HG03064 (cell line): ENCODE measurements at regions not wholly inside any gene's neighbourhood (a gene's known extent, or its start where the extent isn't known, plus 50 kb on each side); places are given as distances from the start of the nearest gene placed in this dataset.

ENCODE experiments used
- ATAC-seq: cut with Tn5 transposase; IDR thresholded peaks from one replicate; pipeline ENCODE4 v1.9.1; 2021; ENCODE audit warnings: low read depth; ENCODE audit not compliant: unreplicated experiment

DNA sequence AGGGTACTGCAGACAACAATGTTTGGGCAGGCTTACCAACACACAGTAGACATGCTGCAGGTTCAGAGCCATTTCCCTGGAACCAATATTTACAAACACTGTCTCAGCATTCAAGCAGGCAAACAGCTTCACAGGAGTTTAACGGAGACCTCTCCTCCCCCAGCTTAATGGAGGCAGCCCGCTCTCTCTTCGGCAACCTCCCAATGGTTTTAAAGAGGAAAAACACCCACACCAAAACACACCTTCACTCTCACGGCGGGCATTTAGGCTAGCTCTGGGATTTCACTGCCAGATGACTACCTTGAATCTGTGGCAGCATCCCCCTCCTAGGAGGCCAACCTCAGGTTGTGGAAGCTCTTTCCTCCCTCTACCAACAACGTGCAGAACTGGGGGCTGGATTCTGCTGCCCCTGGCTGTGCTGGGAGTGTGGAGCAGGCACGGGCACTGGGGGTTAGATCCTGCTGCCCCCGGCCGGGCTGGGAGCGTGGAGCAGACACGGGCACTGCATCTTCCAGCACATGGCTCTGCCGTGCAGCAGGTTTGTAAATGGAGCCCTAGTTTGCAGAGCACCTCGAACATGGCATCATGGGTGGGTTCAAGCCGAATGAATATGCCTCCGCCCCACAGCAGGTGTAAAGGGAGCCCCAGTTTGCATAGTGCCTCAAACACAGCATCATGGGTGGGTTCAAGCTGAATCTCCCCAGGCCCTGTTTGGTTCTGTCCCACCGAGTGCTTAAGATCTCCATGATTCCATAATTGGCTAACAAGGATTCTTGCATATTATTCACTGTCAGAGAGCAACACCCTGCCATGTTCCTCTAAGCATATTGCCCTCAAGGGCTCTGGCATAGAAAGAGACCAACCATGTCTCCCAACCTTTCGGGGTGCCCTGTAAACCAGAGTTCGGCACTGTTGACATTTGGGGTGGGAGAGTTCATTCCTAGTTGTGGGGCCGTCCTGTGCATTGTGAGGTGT lies 86.4 kb downstream of the RBFOX3 start:
- ATAC-seq, result no peak

DNA sequence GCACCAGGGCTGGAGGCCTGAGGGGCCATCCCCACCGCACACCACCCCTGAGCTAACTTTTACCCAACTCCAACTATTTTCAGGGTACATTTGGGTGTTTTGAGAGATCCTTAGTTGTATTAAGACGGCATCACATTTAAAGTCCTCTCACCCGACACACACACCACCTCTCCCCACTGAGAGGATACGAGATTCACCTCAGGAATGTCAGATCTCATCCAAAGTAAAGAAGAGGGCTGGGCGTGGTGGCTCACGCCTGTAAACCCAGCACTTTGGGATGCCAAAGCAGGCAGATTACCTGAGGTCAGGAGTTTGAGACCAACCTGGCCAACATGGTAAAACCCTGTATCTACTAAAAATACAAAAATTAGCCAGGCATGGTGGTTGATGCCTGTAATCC lies 88.4 kb downstream of the RBFOX3 start:
- no peak for ATAC-seq

DNA sequence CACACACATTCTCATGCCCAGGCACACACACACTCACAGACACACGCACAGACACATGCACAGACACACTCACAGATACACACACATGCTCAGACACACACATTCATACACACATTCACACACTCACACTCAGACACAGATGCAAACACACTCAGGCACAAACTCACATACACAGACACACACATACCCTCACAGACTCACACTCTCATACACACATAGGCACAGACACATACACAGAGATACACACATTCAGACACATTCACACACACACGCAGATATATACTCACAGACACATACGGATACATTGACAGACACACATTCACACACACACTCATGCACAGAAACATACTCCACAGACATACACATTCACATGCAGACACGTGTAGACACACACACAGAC lies 89.6 kb downstream of the RBFOX3 start:
- no peak for ATAC-seq

DNA sequence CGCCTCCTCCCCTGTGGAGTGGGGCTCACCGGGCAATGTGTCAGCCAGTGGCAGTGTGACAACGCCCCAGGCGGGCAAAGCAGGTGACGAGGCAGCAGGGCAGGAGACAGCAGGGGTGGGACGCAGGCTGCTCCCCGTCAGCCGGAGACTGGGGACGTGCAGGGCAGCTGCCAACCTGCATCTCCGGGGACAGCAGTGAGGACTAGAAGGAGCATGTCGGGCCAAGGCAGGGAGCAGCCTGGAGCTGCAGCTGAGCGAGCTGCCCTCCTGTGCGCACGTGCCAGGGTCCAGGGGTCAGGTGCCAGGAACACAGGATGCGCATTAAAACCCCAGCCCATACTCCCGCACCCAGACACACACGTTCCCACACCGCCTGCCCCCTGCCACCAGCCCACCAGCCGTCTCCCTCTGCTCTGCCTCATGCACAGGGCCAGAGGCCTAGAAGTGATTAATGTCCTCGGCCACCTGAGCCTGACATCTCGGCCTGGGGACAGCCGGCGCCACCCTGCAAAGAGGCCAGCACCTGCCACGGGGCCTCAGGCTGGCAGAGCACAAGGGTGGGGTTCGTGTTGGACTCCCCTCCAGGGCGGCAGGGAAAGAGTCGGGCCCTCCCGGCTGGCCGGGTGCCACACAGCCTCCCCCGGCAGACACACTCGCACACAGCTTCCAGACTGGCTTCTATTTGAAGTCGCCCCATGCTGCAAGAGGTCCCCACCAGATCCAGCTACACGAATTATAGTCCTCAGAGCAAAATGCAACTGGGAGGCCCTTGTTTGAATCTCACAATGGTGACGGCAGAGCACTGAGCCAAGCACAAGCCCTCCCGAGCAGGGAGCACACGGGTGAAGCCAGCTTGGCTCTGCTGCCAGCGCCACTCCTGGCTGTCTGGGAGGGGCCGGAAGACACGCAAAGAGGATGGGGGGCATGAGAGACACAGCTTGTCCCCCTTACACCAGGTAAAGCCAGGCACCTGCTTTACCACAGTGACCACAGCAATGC lies 90.4 kb downstream of the RBFOX3 start:
- ATAC-seq, result no peak

DNA sequence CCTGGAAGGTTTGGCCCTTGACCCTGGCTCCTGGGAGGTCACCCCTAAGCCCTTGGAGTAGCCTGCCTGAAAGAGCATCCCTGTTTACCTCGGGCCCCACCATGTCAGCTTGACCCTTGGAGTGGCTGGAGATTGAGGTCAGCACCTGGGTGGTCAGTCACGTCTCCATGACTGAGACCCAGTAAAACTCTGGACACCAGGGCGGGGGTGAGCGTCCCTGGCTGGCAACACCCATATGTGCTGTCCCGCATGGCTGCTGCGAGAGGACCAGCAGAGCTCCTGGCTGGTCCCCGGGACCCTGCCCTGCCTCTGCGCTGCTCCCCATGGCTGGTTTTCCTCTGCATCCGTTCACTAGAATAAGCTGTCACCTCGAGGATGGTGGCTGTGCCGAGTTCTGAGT lies 91.2 kb downstream of the RBFOX3 start:
- ATAC-seq, result no peak

DNA sequence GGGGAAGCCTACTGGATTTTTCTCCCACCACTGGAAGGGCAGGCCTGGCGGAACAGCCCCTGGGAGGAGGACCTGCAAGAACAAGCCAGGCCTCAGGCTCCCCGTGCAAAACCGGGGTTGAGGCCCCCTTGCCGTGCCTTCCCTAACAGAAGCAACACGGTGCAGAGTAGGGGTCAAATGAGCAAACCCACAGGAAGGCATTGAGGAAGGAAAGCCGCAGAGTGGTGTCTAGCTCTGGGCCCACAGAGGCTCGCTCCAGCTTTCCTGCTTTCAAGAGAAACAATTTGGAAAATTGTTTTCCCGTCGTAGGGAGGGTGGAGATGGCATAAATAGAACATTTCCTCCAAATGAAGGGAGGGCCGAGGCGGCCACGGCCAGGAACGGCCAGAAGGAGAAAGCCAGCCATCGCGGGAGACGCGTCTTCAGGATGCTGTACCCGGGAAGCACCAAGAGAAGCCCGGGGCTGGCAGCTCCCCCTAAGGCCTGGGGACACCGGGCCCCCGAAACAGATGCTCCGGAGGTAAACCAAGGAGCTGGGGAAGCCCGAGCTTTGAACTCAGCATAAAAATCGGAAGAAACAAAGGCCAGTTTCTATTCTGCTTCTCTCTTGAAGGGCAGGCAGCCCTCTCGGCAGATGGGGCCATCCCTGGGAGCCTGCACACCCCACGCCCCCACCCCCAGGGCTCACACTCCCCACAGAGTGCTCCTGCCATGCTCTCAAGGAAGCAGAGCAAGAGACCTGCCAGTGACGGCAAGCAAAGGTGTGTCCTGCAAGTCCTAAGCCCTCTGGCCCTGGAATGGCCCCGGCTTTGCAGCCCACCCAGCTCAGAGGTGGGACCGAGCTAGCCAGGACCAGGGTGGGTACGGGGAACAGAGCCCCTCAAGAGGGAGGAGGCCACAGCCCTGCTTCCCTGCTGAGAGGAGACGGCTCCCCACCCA lies 92.0 kb downstream of the RBFOX3 start:
- no peak for ATAC-seq

DNA sequence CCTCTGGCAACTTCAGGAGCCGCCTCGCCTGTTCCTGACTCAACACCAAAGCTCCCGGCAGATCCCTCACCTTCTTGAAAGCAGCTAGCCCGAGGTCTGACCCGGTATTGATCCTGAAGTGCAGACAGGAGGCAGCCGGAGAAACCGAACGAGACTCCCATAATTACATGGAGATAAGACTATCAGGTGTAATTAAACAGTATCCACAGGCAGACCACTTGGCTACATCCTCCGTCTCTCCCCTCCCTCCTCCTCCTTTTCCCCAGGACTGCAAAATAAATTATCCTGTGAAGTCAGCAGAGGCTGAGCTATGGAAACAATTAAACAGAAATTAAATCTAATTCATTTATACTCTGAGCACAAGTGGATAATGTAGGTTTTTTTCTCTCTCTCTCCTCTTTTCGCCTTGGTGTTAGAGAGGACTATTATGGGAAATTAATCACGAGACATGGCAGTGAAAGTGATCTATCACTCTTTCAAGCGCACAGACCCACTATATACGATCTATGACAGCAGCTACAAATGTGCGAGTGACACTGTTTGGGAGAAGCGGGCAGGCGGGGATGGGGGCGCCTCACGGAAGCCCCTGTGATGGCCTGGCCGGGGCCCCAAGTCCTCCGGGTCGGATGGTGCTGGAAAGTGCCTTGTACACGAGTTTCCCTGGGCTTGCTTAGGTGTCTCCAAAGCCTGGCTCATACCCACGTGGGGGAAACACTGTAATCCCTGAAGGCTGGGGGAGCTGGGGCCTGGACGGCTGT lies 92.8 kb downstream of the RBFOX3 start:
- ATAC-seq, result no peak

DNA sequence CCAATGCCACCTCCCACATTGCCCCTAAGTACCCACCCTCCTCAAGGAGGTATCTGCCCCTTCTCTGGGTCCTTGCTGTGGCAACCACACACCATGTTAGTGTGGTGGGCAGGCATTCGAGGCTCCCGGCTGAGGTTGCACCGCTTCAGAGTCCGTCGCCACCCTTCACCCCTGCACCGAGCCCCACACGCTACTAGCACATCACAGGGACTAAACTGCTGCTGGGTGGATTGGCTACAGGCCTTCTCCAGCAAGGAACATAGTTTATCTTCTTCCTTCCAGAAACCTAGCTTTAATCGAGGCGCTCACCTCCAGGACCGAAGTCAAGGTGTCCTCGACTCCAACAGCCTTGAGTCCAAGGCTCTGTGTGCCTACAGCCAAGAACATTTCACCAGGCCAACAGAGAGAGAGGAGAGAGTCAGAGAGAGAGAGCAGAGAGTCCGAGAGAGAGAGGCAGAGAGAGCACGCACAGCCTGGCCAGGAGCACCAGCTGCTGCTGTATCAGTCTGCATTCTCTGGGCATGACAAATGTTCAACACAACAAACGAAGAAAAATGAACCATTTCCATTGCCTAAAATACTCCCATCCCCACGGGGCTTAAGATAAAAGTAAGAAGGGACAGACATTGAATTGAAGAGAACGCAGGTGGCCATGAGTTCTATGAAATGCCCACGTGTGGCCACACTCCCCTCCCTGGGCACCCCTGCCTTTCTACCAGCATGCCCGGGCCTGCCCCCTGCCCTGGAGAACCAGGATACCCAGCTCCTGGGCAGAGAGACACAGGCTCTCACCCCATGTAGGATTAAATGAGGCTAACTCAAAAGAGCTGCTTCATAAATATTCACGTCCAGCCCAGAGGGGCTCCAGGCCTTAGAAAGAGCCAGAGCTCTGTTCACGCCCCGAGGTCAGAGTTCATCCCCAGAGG lies 94.9 kb downstream of the RBFOX3 start:
- no peak for ATAC-seq

DNA sequence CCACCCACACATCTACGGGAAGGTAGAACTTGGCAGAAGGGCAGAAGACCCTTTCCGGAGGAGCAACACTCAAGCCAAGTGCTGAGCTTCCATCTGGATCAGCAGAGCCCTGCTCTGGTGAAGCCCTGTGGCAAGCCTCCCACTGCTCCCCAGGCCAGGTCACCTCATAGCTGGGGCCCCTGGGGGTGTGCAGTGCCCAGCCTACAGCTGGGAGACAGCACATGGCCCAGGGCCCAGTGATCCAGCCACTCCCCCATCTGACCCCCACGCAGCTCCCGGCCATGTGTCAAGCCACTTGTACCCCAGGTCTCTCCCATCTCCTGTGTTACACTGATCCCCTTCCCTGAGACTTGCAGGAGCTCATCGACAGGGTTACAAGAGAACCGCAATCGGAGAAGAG lies 95.7 kb downstream of the RBFOX3 start:
- ATAC-seq, result no peak

DNA sequence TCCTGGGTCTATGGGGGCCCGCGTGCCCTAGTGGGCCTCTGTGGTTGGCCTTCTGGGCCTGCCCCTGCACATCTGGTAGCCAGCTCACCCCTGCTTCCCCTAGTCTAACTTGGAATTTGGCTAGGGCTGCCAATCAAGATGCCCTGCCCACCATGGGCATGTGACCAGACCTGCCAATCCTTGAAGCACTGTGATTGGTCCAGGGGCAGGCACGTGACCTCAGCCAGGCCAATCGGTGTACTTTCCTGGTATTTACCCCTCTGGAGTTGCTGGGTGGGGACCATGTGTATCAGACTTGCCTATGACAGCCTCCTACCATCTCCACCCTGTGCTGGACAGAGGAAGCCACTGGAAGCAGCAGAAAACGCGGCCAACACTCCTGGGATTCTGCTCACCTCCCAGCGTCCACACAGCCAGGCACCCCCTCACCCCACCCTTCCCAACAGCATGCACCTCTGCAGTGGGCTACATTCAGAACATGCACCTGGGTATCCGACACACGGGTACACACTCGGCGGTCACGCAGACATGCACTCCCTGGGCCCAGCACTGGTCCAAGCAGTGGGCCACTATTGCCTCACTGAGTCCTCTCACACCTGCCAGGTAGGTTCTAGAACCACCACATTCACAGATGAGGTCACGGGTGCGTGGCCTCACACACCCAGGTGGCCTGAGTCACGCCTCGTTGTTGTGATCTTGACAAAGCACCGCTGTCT lies 96.9 kb downstream of the RBFOX3 start:
- no peak for ATAC-seq

DNA sequence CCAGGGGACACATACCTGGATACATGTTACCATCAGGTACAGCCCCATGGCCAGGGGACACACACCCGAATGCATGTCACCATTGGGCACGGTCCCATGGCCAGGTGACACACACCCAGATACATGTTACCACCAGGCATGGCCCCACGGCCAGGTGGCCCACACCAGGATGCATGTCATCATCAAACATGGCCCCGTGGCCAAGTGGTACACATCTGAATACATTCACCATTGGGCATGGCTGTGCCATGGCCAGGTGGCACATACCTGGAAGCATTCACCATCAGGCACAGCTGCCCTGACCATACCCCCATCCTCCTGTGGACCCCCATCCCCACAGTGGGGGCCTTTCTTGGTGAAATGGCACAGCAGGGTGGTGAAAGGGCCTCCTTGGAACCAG lies 97.6 kb downstream of the RBFOX3 start:
- no peak for ATAC-seq

DNA sequence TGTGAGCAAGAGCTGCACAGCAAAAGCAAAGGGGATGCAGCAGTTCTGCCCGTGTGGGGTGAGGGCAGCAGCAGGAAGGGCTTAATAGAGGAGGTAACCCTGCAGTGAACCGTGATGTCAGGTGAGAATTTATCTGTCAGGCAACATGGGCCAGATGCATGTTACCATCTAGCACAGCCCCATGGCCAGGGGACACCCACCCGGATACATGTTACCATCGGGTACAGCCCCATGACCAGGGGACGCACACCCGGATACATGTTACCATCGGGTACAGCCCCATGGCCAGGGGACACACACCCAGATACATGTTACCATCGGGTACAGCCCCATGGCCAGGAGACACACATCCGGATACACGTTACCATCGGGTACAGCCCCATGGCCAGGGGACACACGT lies 99.4 kb downstream of the RBFOX3 start:
- ATAC-seq, result no peak

DNA sequence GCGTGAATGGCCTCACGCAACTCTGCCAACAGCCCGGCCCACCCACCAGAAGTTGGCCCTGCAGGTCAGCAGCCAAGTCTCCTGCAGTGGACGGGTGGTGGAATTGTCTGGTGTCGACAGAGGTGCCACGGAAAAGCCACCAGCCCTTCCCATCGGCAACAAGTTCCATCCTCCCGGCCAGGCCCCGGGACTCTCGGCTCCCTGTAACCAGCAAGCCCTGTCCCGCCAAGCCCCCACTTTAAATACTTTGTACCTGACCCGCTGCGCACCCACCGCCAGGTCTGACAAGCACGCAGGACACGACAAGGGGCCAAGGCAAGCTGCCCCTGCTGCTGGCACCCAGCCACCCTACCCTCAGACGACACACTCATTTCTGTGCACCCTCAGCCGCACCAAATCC lies 100.8 kb downstream of the RBFOX3 start:
- ATAC-seq, result no peak

DNA sequence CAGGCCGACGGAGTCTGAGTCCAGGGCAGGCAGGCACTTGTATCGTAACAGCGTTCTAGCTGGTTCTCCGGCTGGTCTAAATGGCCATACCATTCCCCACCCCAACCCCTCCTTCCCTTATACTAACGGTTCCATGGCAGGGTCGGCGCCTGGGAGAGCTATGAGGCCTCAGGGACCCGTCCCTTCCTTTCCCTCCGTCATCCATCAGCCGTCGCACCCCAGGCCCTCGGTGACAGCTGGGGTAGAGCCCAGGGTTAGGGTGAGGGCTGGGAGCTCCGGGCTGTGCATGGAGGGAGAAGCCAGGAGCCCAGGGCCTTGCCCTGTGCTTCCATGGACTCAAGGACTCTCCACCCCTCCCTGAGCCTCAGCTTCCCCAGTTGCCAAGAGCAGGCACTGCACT lies 101.4 kb downstream of the RBFOX3 start:
- no peak for ATAC-seq

DNA sequence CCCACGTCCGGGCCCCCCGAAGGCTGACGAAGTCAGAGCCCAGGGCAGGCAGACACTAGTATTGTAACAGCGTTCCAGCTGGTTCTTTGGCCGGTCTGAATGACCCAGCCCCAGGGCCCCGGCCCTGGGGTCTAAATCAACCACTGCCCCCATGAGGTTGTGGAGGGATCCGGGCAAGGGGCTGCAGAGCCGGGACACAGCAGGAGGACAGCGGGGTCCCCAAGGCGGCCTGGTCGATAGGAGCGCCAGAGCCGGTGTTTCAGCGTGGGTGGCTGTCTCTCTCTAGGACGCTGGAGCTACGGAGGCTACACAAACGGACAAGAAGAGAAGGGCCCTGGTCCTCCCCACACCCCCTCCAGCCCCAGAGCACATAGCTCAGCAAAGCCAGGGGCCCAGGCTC lies 101.8 kb downstream of the RBFOX3 start:
- no peak for ATAC-seq

DNA sequence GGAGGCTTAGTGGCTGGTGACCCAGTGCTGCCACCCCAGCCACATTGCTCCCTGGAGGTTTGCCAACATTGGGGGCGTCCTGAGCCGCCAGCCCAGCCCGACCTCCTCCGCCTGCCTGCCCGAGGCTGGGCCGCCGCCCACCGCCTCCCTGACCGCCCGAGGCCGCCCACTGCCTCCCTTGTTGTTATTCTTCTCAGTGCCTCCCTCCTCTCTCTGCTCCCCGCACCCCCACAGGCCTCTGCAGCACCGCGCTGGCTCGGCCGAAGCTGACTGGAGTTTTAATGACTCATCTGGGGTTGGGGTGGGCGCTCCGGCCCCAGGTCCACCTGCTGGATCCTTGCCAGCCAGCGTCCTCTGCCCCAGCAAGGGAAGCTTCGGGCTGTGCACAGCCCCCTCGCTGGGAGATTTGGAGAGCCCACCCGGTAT lies 102.5 kb downstream of the RBFOX3 start:
- no peak for ATAC-seq

DNA sequence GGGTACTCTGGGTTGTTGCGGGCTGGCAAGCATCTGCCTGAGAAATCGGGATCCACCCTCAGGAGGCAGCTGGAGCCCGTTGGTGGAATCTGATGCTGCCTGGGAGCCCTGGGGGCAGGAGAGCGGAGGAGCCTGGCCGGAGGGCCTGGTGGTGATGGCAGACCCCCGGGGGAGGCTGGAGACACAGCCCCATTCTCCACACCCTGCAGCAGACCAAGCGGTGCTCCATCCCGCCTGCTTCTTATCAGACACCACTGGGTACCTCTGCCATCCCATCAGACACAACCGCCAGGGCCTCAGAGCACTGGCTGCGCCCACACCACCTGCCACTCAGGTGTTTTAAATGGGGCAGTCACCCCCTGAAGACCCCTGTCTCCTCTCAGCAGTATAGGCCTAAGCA lies 103.9 kb downstream of the RBFOX3 start:
- no peak for ATAC-seq
